ENCODE measurements at regions not wholly inside any gene's neighbourhood (a gene's known extent, or its start where the extent isn't known, plus 50 kb on each side); places are given as distances from the start of the nearest gene placed in this dataset.
"Not testable (repeated sequence)": the region's sequence is repeated elsewhere in the genome, so short reads cannot be mapped to it uniquely, and the experiment has no call there.

- TF ChIP-seq, protein P1, sequence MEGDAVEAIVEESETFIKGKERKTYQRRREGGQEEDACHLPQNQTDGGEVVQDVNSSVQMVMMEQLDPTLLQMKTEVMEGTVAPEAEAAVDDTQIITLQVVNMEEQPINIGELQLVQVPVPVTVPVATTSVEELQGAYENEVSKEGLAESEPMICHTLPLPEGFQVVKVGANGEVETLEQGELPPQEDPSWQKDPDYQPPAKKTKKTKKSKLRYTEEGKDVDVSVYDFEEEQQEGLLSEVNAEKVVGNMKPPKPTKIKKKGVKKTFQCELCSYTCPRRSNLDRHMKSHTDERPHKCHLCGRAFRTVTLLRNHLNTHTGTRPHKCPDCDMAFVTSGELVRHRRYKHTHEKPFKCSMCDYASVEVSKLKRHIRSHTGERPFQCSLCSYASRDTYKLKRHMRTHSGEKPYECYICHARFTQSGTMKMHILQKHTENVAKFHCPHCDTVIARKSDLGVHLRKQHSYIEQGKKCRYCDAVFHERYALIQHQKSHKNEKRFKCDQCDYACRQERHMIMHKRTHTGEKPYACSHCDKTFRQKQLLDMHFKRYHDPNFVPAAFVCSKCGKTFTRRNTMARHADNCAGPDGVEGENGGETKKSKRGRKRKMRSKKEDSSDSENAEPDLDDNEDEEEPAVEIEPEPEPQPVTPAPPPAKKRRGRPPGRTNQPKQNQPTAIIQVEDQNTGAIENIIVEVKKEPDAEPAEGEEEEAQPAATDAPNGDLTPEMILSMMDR (IDR thresholded peaks at IDR 0.05; ENCODE audit: low read length, missing control alignments) = no peak
- no peak for DNase-seq (ENCODE audit: low read depth)
Measured at GRCh38 chr6:12622566-12622965, 94.0 kb upstream of the PHACTR1 start.

DNA sequence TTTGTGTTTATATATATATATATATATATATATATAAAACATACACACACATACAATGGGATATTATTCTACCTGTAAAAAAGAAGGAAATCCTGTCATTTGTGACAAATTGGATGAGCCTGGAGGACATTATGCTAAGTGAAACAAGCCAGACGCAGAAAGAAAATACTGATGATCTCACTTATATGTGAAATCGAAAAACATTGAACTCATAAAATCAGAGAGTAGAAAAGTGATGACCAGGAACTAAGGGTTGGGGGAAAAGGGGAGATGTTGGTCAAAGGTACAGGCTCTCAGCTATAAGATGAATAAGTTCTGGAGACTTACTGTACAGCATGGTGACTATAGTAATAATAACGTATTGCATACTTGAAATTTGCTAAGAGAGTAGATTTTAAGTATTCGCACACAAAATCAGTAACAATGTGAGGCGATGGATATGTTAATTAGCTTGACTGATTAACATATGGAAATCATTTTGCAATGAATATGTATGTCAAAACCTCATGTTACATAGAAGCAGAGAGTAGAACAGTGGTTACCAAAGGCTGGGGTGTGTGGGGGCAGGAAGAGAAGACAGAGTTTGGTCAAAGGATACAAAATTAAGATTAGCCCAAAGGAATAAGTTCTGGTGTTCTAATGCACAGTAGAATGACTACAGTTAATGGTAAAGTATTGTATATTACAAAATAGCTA is 92.3 kb upstream of the PHACTR1 start:
- TF ChIP-seq, protein P1 (IDR thresholded peaks at IDR 0.05; ENCODE audit: low read length, missing control alignments) = no peak

More at GRCh38 chr6:12622566-12622965, 94.0 kb upstream of the PHACTR1 start:
- no peak overlapping the region for H3K4me3 ChIP-seq (replicated peaks; ENCODE audit: low read depth, low read length)

DNA sequence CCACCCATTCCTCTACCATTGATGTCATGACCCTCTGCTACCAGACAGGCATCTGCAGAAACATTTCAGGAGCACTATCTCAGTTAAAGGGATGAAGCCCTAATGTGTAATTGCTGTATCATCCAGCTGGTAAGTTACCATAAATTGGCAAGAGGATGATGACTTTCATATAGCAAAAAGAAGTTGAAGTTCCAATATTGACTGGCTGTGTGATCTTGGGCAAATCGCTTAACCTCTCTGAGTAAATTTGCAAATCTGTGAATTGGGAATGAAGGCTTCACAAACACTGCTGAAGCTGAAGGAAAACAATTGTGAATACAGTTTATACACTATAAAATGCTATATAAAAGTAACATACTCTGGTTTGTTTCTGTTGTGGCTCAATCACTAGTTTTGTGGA is 89.5 kb upstream of the PHACTR1 start:
- no peak for DNase-seq (ENCODE audit: low read depth)
- TF ChIP-seq, protein P1 (IDR thresholded peaks at IDR 0.05; ENCODE audit: low read length, missing control alignments) = no peak
- no peak overlapping the region for H3K4me3 ChIP-seq (replicated peaks; ENCODE audit: low read depth, low read length)

More for the DNA sequence above, 92.3 kb upstream of the PHACTR1 start:
- no peak for DNase-seq (ENCODE audit: low read depth)
- no peak overlapping the region for H3K4me3 ChIP-seq (replicated peaks; ENCODE audit: low read depth, low read length)

DNA sequence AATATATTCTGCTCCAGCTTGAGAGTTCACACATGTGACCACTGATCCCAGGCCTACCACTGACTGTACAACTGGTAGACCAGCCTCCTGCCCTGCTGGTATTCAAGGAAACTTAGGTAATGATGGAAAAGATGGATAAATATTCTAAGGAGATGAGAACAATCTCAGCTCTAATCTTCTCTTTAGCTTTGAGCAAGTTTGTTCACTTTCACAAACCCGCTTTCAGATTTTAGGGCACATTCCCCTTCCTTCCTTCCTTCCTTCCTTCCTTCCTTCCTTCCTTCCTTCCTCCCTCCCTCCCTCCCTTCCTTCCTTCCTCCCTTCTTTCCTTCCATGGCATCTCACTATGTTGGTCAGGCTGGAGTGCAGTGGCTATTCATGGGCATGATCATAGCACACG is 88.2 kb upstream of the PHACTR1 start:
- TF ChIP-seq, protein P1 (IDR thresholded peaks at IDR 0.05; ENCODE audit: low read length, missing control alignments) = no peak
- no peak overlapping the region for H3K4me3 ChIP-seq (replicated peaks; ENCODE audit: low read depth, low read length)
- no peak for DNase-seq (ENCODE audit: low read depth)

DNA sequence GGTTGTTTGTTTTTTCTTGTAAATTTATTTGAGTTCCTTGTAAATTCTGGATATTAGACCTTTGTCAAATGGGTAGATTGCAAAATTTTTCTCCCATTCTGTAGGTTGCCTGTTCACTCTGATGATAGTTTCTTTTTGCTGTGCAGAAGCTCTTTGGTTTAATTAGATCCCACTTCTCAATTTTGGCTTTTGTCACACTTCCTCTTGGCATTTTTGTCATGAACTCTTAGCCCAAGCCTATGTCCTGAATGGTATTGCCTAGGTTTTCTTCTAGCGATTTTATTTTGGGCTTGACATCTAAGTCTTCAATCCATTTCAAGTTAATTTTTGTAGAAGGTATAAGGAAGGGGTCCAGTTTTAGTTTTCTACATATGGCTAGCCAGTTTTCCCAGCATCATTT is 82.8 kb upstream of the PHACTR1 start:
- not testable (repeated sequence) for DNase-seq (ENCODE audit: low read depth)

DNA sequence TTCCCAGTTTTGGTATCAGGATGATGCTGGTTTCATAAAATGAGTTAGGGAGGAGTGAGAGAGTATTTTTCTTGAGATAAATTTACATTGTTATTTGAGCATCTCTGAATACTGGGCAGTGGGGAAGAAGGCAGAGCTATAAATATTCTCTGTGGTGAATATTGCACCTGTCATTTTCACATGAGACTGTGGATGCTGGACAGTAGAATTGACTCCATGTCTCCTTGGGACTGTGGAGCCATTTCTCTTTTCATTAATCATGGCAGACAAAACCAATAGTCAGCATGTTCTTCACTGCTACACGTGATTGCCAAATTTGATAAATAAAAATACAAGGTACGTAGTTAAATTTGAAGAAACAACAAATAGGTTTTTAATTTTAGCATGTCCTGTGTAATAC is 81.2 kb upstream of the PHACTR1 start:
- TF ChIP-seq, protein P1 (IDR thresholded peaks at IDR 0.05; ENCODE audit: low read length, missing control alignments) = no peak
- DNase-seq (ENCODE audit: low read depth) = no peak
- no peak overlapping the region for H3K4me3 ChIP-seq (replicated peaks; ENCODE audit: low read depth, low read length)

More for the DNA sequence above, 82.8 kb upstream of the PHACTR1 start:
- H3K4me3 ChIP-seq (replicated peaks; ENCODE audit: low read depth, low read length) = not testable (repeated sequence)

DNA sequence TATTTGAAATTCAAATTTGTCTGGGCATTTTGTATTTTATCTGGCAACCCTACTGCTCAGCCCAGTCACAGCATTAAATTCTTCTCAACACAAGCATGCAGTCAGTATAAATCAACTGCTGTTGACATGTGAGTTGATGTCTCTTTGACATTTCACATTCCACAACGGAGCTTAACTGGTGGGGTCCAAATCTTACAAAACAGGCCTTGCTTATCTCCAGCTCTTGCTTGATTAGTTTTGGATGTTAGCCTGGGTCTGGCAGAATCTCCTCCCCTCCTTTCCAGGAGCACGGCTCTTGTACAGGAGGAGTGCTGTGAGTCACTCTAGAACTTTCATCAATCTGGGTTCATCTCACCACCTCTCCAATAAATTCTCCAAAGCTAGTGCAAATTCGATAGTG is 80.8 kb upstream of the PHACTR1 start:
- DNase-seq (ENCODE audit: low read depth) = peak; percentile 26
- no peak overlapping the region for H3K4me3 ChIP-seq (replicated peaks; ENCODE audit: low read depth, low read length)
- TF ChIP-seq, protein P1 (IDR thresholded peaks at IDR 0.05; ENCODE audit: low read length, missing control alignments) = no peak

Measured in fibroblast of pulmonary artery (primary cell).